WTC11 (cell line): ENCODE measurements at regions not wholly inside any gene's neighbourhood (a gene's known extent, or its start where the extent isn't known, plus 50 kb on each side); places are given as distances from the start of the nearest gene placed in this dataset.

ENCODE experiments used
- CTCF ChIP-seq: fragments of 200-600 bp; IDR thresholded peaks from 2 replicates; pipeline ENCODE4 v1.8.0; 2022; ENCODE audit warnings: antibody characterized with exemption
- E2F1 ChIP-seq: sonication (generic); formaldehyde crosslinking; IDR thresholded peaks from 2 replicates; pipeline ENCODE4 v1.8.0; 2022; ENCODE audit warnings: mild to moderate bottlenecking, missing genetic modification reagents
- PREB ChIP-seq: sonication (generic); formaldehyde crosslinking; IDR thresholded peaks from 2 replicates; pipeline ENCODE4 v1.8.1; 2022; ENCODE audit warnings: mild to moderate bottlenecking, missing genetic modification reagents, moderate library complexity, borderline replicate concordance
- TEAD4 ChIP-seq: sonication (generic); formaldehyde crosslinking; IDR thresholded peaks from 2 replicates; pipeline ENCODE4 v1.8.0; 2022; ENCODE audit warnings: mild to moderate bottlenecking, missing genetic modification reagents
- USF1 ChIP-seq: sonication (generic); formaldehyde crosslinking; IDR thresholded peaks from 2 replicates; pipeline ENCODE4 v1.8.0; 2022; ENCODE audit warnings: mild to moderate bottlenecking, missing genetic modification reagents
- ZNF416 ChIP-seq: fragments of 250-450 bp; sonication (Bioruptor Pico); IDR thresholded peaks from 2 replicates; pipeline ENCODE4 v1.9.0; 2021; ENCODE audit warnings: mild to moderate bottlenecking, inconsistent platforms

- no peak for TF ChIP-seq CTCF
- TF ChIP-seq USF1 (CRISPR knock-in tag) = no peak
- TF ChIP-seq PREB = no peak
- TF ChIP-seq ZNF416 (CRISPR knock-in tag) = no peak
- TF ChIP-seq E2F1 (CRISPR knock-in tag) = no peak
- no peak for TF ChIP-seq TEAD4 (CRISPR knock-in tag)
These were observed 166.5 kb upstream of the VIPR2 start for GRCh38 chr7:159311172-159311494.
